Retinal pigment epithelial cell (primary cell): ENCODE measurements at regions not wholly inside any gene's neighbourhood (a gene's known extent, or its start where the extent isn't known, plus 50 kb on each side); places are given as distances from the start of the nearest gene placed in this dataset.

Experiments used
- DNase-seq: peaks from one replicate; pipeline ENCODE4 v3.0.0-alpha.2; 2010; ENCODE audit warnings: low read depth
- H3K4me3 ChIP-seq: 2 replicates; pipeline ENCODE4 v1.5.1; 2011; ENCODE audit warnings: mild to moderate bottlenecking, low read length, control low read depth, moderate library complexity
- CTCF ChIP-seq: conservative IDR thresholded peaks from 2 replicates; pipeline ENCODE4 v1.5.1; 2011; ENCODE audit warnings: low read depth, low read length, control low read depth, inconsistent platforms

GRCh38 chr5:57324861-57325260 is 151.0 kb downstream of the GPBP1 start:
- TF ChIP-seq CTCF, result no peak
- no peak overlapping the region for H3K4me3 ChIP-seq
- DNase-seq, result no peak

GRCh38 chr5:57324181-57324580 is 150.3 kb downstream of the GPBP1 start:
- DNase-seq, result no peak
- TF ChIP-seq CTCF, result no peak
- H3K4me3 ChIP-seq, result no peak overlapping the region

DNA sequence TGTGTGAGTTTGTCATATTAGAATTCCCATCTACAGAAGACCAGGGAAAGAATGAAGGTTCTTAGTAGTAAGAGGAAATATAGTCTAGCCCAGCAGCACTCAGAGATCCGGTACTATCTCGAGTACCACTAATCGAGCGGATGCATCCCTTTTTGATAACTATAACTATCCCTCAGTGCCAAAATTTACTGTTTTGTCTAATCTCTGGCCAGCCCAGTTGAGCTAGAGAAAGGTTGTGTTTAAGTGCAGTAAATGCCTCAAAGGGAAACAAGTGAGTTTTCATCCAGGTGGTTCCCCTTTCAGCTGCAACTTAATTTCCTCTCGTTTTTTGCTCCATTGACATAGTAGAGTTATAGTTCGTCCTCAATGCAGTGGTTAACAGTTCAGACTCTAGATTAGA is 146.7 kb downstream of the GPBP1 start:
- DNase-seq, result no peak
- no peak for TF ChIP-seq CTCF
- no peak overlapping the region for H3K4me3 ChIP-seq

- no peak for TF ChIP-seq CTCF
- H3K4me3 ChIP-seq, result no peak overlapping the region
- no peak for DNase-seq
These were observed 145.8 kb downstream of the GPBP1 start for GRCh38 chr5:57319628-57320027.

- TF ChIP-seq CTCF, result no peak
- no peak overlapping the region for H3K4me3 ChIP-seq
- DNase-seq, result no peak
These were observed 144.4 kb downstream of the GPBP1 start for GRCh38 chr5:57318251-57318650.

DNA sequence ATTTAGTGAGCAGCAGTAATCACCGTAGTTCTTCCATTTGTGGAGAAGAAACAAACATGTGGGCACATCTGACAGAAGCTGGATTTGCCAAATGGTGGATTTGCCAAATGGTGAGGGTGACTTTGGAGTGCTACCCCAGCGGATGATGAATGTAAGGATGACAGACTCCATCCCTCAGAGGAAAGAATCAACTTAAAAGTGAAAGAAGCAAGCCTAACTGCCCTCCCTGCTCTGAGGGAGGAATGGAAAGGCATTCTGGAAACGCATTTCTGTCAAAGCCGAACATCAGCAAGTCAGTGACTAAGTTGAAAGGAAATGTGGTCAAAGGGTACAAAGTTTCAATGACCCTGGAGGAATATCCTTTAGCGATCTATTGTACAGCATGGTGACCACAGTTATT is 143.5 kb downstream of the GPBP1 start:
- DNase-seq, result no peak
- TF ChIP-seq CTCF, result no peak
- no peak overlapping the region for H3K4me3 ChIP-seq

DNA sequence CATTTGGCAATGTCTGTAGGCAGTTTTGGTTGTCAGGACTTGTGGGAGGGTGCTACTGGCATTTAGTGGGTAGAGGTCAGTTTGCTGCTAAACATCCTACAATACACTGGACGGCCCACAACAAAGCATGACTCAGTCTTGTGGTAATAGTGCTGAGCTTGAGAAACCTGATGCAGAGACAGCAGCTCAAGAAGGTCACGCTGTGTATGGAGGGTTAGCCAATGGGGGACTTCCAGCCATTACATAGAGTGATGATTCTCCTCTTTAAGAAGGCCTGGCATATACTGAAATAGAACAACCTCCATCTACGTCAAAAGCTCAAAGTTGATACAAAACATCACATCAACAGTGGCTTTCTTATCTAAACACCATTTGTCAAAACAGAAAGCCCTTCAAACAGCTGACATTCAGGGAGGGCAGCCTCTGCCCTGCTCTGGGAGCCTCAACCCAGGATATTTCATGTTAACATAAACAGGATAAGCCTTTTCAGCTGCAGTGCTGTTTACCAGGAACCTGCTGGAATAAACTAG is 143.0 kb downstream of the GPBP1 start:
- no peak overlapping the region for H3K4me3 ChIP-seq
- DNase-seq, result peak; percentile 83
- no peak for TF ChIP-seq CTCF
